GM08714 (cell line): ENCODE measurements at regions not wholly inside any gene's neighbourhood (a gene's known extent, or its start where the extent isn't known, plus 50 kb on each side); places are given as distances from the start of the nearest gene placed in this dataset.

ENCODE experiments used
- H3K4me3 ChIP-seq: fragments of 200-500 bp; sonication (Bioruptor generic); 2 replicates; pipeline ENCODE4 v1.5.1; 2014; ENCODE audit warnings: mild to moderate bottlenecking, low read length, inconsistent platforms
- ZNF274 ChIP-seq: IDR thresholded peaks from 2 replicates; pipeline ENCODE4 v1.6.1; 2012; ENCODE audit warnings: mild to moderate bottlenecking, low read depth, low read length

- H3K4me3 ChIP-seq = no peak overlapping the region
- TF ChIP-seq ZNF274 = no peak
Measured at GRCh38 chr20:10784554-10785183, 110.9 kb upstream of the JAG1 start.

DNA sequence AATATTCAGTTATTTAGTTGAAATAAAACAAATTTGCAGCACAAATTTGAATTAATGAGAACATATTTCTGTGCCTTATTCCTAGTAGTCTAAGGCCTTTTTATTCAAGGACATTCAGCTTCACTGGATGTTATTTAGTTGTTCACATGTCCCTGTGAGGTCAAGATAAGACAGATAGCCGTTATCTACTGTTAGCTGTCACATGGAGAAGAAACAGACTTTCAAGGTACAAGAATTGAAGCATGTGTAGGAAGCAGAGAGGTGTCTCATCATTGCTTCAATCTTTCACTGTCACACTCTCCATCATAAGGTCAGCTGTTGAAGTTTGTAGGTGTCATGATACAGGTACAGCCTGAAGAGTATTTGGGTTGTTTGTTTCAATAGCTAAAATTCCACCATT, 112.9 kb upstream of the JAG1 start:
- TF ChIP-seq ZNF274 = no peak
- no peak overlapping the region for H3K4me3 ChIP-seq

- TF ChIP-seq ZNF274 = no peak
- H3K4me3 ChIP-seq = no peak overlapping the region
Measured at GRCh38 chr20:10788055-10788454, 114.3 kb upstream of the JAG1 start.

- no peak for TF ChIP-seq ZNF274
- H3K4me3 ChIP-seq = no peak overlapping the region
Measured at GRCh38 chr20:10788877-10789276, 115.1 kb upstream of the JAG1 start.

GRCh38 chr20:10789386-10789785, 115.6 kb upstream of the JAG1 start:
- no peak overlapping the region for H3K4me3 ChIP-seq
- TF ChIP-seq ZNF274 = no peak

DNA sequence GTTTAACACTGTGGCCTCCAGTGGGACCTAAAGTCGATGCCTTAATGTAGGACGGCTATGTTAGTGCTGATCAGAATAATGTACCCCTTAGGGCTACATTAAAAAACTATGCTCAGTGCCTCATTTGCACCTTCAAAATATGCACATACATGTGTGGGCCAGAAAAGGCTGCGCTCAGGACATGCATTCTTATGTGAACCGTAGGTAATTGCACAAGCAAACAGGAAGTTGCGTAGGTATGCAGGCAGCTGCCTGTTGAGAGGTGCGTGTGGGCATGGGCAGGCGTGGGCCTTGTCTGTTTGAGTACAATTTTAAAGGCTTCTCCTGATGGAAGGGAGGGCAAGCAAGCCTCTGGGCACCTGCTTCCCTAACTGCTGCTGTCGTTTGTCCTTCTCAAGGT, 116.2 kb upstream of the JAG1 start:
- H3K4me3 ChIP-seq = no peak overlapping the region
- TF ChIP-seq ZNF274 = no peak

- no peak for TF ChIP-seq ZNF274
- no peak overlapping the region for H3K4me3 ChIP-seq
Measured at GRCh38 chr20:10792291-10792690, 118.5 kb upstream of the JAG1 start.

DNA sequence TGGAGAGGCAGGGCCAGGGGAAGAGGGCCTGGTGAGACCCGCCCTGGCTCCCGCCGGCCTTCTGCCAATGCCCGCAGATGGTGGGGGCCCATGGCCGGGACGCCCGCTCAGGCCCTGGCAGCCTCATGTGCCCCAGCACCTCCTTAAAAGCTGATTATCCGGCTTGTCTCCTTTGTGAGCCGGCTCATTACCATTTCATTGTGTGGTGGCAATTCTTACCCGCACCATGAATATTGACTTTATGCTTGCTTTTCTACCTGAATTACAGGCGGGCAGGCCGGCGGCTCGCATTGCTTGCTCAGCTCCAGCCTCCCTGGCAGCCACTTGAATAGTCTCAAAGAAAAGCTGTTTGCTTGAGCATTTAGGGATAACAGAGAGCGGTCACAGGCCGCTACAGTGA, 120.0 kb upstream of the JAG1 start:
- no peak overlapping the region for H3K4me3 ChIP-seq
- no peak for TF ChIP-seq ZNF274

DNA sequence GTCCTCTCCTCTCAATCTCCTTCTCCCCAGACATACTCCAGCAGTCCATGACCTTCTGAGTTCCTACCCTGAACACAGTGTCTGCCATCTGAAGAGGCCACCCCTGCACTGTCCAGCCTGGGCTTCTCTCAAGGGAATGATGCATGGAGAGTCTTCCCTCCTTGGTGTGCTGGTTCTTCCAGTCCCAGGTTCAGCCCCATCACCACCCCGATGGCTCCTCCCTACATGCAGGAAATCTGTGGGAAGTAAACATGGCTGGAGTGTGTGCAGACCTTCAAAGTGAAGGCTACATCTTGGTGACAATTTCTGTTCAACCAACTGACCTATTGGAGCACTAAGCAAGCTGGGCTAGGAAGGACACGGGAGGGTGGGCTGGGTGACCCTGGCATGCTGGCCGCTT, 121.0 kb upstream of the JAG1 start:
- no peak for TF ChIP-seq ZNF274

GRCh38 chr20:10795286-10796026, 121.7 kb upstream of the JAG1 start:
- H3K4me3 ChIP-seq = no peak overlapping the region
- no peak for TF ChIP-seq ZNF274

More for the DNA sequence above, 121.0 kb upstream of the JAG1 start:
- no peak overlapping the region for H3K4me3 ChIP-seq

DNA sequence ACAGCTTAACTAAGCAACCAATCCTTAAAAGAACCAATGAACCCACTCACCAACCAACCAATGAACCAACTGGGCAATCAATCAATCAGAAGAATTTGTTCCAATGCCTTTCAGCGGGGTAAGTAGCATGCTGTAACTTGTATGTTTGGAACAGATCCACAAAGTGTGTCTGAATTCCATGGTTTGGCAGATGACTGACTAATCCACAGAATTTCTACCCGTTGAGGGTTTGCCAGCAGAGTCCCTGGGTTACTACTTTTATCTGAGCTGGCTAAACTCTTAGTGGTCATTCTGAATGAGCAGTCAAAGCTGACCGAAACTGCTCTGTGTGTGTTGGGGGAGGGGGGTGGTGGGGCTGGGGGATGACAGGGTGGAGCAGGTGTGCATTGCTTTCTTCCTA, 125.0 kb upstream of the JAG1 start:
- TF ChIP-seq ZNF274 = no peak
- no peak overlapping the region for H3K4me3 ChIP-seq

DNA sequence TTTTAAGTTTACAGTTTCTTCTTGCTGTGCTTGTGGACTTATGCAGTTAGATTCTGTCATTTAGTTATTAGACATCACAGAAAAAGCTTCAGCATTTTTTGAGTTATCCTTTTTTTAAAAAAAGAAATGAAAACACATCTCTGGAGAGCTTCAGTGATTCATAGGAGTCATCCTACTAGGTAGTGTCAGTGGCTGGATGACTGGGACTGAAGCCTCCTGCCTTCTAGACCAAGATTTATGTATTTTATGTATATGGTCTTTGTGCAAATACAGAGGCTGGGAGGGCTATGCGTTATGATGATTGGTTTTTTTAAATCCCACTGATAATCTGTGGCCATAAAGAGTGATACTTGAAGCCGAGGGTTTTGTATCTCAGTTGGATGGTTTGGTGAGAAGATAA, 125.9 kb upstream of the JAG1 start:
- no peak for TF ChIP-seq ZNF274
- no peak overlapping the region for H3K4me3 ChIP-seq

DNA sequence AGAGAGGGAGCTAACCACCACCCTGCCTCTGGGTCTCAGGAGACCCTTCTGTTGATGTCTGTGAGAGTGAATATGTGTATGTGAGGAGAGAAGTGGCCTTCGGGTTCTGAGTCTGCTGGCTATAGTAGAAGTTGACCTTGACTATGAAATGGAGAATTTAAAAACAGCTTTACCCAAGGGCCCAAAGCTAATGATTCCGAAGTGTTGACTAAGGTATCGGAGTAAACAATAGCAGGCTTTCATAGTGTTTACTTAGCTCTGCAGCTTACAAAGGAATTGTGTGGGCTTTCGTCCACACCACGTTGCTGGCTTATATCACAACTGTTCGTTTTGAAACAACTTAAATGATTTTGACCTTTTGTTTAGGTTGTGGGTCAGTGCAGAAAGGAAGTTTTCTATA, 126.5 kb upstream of the JAG1 start:
- no peak for TF ChIP-seq ZNF274
- no peak overlapping the region for H3K4me3 ChIP-seq

GRCh38 chr20:10802236-10802635, 128.4 kb upstream of the JAG1 start:
- no peak for TF ChIP-seq ZNF274

DNA sequence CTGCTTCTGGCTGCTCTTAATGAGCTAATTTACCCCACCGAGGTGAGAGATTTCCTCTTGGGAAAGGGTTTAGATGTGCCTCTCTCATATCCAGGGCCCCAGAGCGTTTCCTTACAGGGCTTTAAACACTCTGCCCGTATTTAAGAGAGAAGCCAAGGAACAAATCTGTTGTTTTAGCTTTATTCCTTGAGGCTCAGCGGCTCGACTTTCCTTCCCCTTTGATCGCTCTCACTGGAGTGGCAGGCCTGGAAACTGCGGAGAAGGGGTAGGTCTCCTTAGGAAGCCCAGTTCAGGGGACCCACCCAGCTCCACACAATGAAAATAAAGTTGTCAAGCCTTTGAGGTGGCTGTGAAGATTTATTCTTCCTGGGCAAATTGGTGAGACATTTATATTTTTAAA, 132.0 kb upstream of the JAG1 start:
- no peak overlapping the region for H3K4me3 ChIP-seq
- TF ChIP-seq ZNF274 = no peak

More at GRCh38 chr20:10802236-10802635, 128.4 kb upstream of the JAG1 start:
- H3K4me3 ChIP-seq = no peak overlapping the region
